MM.1S (cell line): ENCODE measurements at regions not wholly inside any gene's neighbourhood (a gene's known extent, or its start where the extent isn't known, plus 50 kb on each side); places are given as distances from the start of the nearest gene placed in this dataset.

Experiments
- EZH2 ChIP-seq: fragments of 300-600 bp; sonication (generic); optimal IDR thresholded peaks from 2 replicates; pipeline ENCODE3; 2017; ENCODE audit warnings: low read depth, mild to moderate bottlenecking, antibody characterized with exemption, low read length, mixed read lengths
- TF ChIP-seq, protein P1 (sequence below): fragments of 300-600 bp; sonication (generic); IDR thresholded peaks from 2 replicates; pipeline ENCODE4 v1.5.1; 2016; ENCODE audit warnings: antibody characterized with exemption, low read length, mixed read lengths

DNA sequence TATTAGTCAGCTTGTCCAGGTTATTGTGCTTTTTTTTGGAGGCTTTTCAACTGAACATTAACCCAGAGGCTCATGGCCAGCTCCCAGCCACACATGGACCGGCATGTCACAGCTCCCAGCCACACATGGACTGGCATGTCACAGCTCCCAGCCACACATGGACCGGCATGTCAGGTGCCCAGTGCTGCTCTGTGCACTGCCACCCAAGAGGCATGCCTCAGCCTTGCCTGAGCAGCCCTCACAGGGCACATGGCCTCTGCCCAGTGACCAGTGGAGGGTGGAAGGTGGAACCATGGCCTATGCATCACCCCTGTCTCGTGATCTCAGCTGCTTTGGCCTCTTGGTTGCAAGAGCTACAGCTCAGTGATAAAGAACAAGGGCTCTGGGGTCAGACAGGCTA, 119.8 kb downstream of the OAT start:
- TF ChIP-seq, protein P1, sequence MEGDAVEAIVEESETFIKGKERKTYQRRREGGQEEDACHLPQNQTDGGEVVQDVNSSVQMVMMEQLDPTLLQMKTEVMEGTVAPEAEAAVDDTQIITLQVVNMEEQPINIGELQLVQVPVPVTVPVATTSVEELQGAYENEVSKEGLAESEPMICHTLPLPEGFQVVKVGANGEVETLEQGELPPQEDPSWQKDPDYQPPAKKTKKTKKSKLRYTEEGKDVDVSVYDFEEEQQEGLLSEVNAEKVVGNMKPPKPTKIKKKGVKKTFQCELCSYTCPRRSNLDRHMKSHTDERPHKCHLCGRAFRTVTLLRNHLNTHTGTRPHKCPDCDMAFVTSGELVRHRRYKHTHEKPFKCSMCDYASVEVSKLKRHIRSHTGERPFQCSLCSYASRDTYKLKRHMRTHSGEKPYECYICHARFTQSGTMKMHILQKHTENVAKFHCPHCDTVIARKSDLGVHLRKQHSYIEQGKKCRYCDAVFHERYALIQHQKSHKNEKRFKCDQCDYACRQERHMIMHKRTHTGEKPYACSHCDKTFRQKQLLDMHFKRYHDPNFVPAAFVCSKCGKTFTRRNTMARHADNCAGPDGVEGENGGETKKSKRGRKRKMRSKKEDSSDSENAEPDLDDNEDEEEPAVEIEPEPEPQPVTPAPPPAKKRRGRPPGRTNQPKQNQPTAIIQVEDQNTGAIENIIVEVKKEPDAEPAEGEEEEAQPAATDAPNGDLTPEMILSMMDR = no peak
- TF ChIP-seq EZH2 = no peak
